ENCODE measurements at regions not wholly inside any gene's neighbourhood (a gene's known extent, or its start where the extent isn't known, plus 50 kb on each side); places are given as distances from the start of the nearest gene placed in this dataset.

- TF ChIP-seq AFF1 (IDR thresholded peaks at IDR 0.05; ENCODE audit: low read depth in 1 of 2, partially characterized antibody in 2 of 2) (no peak), SMAD2 (IDR thresholded peaks at IDR 0.05; ENCODE audit: low read depth, low read length) (no peak), ZNF24 (IDR thresholded peaks at IDR 0.05) (no peak)
Observed at GRCh38 chr6:11636121-11636520, 98.6 kb downstream of the TMEM170B start (continued).

GRCh38 chr6:11637266-11637665, 99.7 kb downstream of the TMEM170B start:
- H3K79me2 ChIP-seq (ENCODE audit: control insufficient read depth, insufficient read depth, low read length) = no peaks in the 10 kb centered on the region
- intact Hi-C loops (cut with micrococcal nuclease) = no loop called here
- no peak overlapping the region for H3K27ac ChIP-seq (ENCODE audit: extremely low read depth, low read depth, low read length)
- in situ Hi-C loops (cut with MboI) = no loop called here
- H3K4me3 ChIP-seq = no peak overlapping the region
- no TSS peak for BruUV-seq (replicated peaks)
- ChIA-PET CTCF (ENCODE audit: low intra/inter-chr PET ratio) (no interaction called here), POLR2A (no interaction called here)
- H3K4me2 ChIP-seq (ENCODE audit: insufficient read depth, low read length) = no peak overlapping the region
- H2AFZ ChIP-seq (ENCODE audit: low read depth, low read length) = no peak overlapping the region
- H3K27me3 ChIP-seq (ENCODE audit: control insufficient read depth in 2 of 2, insufficient read depth in 2 of 2, low read length in 2 of 2) = peaks cover 8 to 38% of the 10 kb centered on the region in 2 experiments
- FAIRE-seq (no peak), ATAC-seq (no peak), DNase-seq (ENCODE audit: extremely low read depth in 1 of 4, low spot score in 3 of 4) (no peak)
- no peaks in the 10 kb centered on the region for H4K20me1 ChIP-seq (replicated peaks; ENCODE audit: control insufficient read depth, insufficient read depth, low read length)
- H3K9me1 ChIP-seq (ENCODE audit: control insufficient read depth, insufficient read depth, low read length) = no peaks in the 10 kb centered on the region
- H3K36me3 ChIP-seq (ENCODE audit: control insufficient read depth, insufficient read depth, low read length) = no peaks in the 10 kb centered on the region
- H3K4me1 ChIP-seq (replicated peaks in 1 of 2; ENCODE audit: control insufficient read depth in 2 of 2, insufficient read depth in 2 of 2, low read length in 2 of 2) = no peaks in the 10 kb centered on the region
- no peaks in the 10 kb centered on the region for H3K9me3 ChIP-seq (replicated peaks; ENCODE audit: control insufficient read depth, insufficient read depth, low read depth, low read length)
- TF ChIP-seq HNRNPUL1 (IDR thresholded peaks at IDR 0.05; ENCODE audit: low read length) = no peak
- no peak for TF ChIP-seq IRF9 (tag; IDR thresholded peaks at IDR 0.05)
- TF ChIP-seq GTF2F1 (IDR thresholded peaks at IDR 0.05; ENCODE audit: low read depth, low read length) = no peak
- TF ChIP-seq SETDB1 (IDR thresholded peaks at IDR 0.05; ENCODE audit: low read length) = no peak
- H3K9ac ChIP-seq (ENCODE audit: insufficient read depth in 1 of 2, low read depth in 2 of 2, low read length in 2 of 2) = no peak overlapping the region
- WGBS (ENCODE audit: insufficient coverage, low coverage, missing lambda C conversion rate) = 3% methylated on average over 2 of the region's 2 CpGs

Measured in K562 (cell line).